Upper lobe of left lung (tissue), 6 donors: ENCODE measurements at regions not wholly inside any gene's neighbourhood (a gene's known extent, or its start where the extent isn't known, plus 50 kb on each side); places are given as distances from the start of the nearest gene placed in this dataset.

ENCODE experiments used
- ATAC-seq, 2 donors: fragments of 200-7000 bp; cut with Tn5 transposase; one replicate each; pipeline ENCODE4 v1.9.1; 2022; ENCODE audit warnings: mild to moderate bottlenecking in 2 of 2, moderate library complexity in 2 of 2; ENCODE audit not compliant: low FRiP score in 2 of 2
- DNase-seq, 2 donors: peaks; one replicate each; pipeline ENCODE4 v3.0.0-alpha.2; 2019 to 2020
- H3K27ac ChIP-seq, 4 donors: fragments of 200-600 bp; sonication (generic); one replicate each; pipeline ENCODE4 v1.5.1; 2016 to 2019
- H3K27me3 ChIP-seq, 4 donors: fragments of 200-600 bp; sonication (generic); one replicate each; pipeline ENCODE4 v1.5.1; 2017 to 2019
- H3K36me3 ChIP-seq, 4 donors: fragments of 200-600 bp; sonication (generic); one replicate each; pipeline ENCODE4 v1.5.1; 2016 to 2019
- H3K4me1 ChIP-seq, 4 donors: fragments of 200-600 bp; sonication (generic); one replicate each; pipeline ENCODE4 v1.5.1; 2018 to 2019
- H3K4me3 ChIP-seq, 4 donors: fragments of 200-600 bp; sonication (generic); one replicate each; pipeline ENCODE4 v1.5.1; 2017 to 2019; ENCODE audit warnings: mild to moderate bottlenecking in 2 of 4, moderate library complexity in 1 of 4
- H3K9me3 ChIP-seq, 4 donors: fragments of 200-600 bp; sonication (generic); one replicate each; pipeline ENCODE4 v1.5.1; 2018 to 2019
- CTCF ChIP-seq, 6 experiments: fragments of 450-650 bp in 4 of 6; fragments of 200-600 bp in 2 of 6; sonication (generic) in 2 of 6; IDR thresholded peaks; one replicate each; pipeline ENCODE4 v1.5.1; 2016 to 2019; ENCODE audit warnings: antibody characterized with exemption in 6 of 6
- EP300 ChIP-seq, 4 donors: sonication (generic); formaldehyde crosslinking; IDR thresholded peaks; one replicate each; pipeline ENCODE4 v1.5.1; 2017; ENCODE audit warnings: antibody characterized with exemption in 4 of 4, control low read depth in 2 of 4
- POLR2A ChIP-seq, 4 donors: fragments of 450-650 bp; IDR thresholded peaks; one replicate each; pipeline ENCODE4 v1.5.1; 2016 to 2017; ENCODE audit warnings: antibody characterized with exemption in 4 of 4, mild to moderate bottlenecking in 2 of 4
- POLR2AphosphoS5 ChIP-seq, 2 donors: sonication (generic); formaldehyde crosslinking; IDR thresholded peaks; one replicate each; pipeline ENCODE4 v1.5.1; 2017; ENCODE audit warnings: antibody characterized with exemption in 2 of 2
- WGBS, 2 donors: methylation state at CpG; one replicate each; pipeline ENCODE4 v1.1.5; 2017 to 2018; 5-methylcytosine and 5-hydroxymethylcytosine counted together
- donor health status: DM: no; HTN: no; CAD: no; lungs with moderate emphysema.
- donor health status: DM: no; HTN: yes; CAD: no; lungs with severe emphysema.

GRCh38 chr2:10240911-10241610 lies 61.6 kb upstream of the HPCAL1 start:
- no peak overlapping the region for H3K27ac ChIP-seq
- DNase-seq (no peak), ATAC-seq (no peak)
- no peak overlapping the region for H3K4me3 ChIP-seq
- 88 to 89% methylated on average over 8 to 21 of the region's 21 CpGs for WGBS, 2 donors
- no peaks in the 10 kb centered on the region for H3K4me1 ChIP-seq
- no peaks in the 10 kb centered on the region for H3K36me3 ChIP-seq
- H3K9me3 ChIP-seq = no peaks in the 10 kb centered on the region
- TF ChIP-seq POLR2A (IDR thresholded peaks at IDR 0.05) = no peak
- no peaks in the 10 kb centered on the region for H3K27me3 ChIP-seq

- H3K4me3 ChIP-seq = no peak overlapping the region
- TF ChIP-seq POLR2A (IDR thresholded peaks at IDR 0.05) (no peak), CTCF (IDR thresholded peaks at IDR 0.05) (no peak), EP300 (IDR thresholded peaks at IDR 0.05) (no peak), POLR2AphosphoS5 (IDR thresholded peaks at IDR 0.05) (peak in 1 of 2 donors; percentile 10)
- no peaks in the 10 kb centered on the region for H3K4me1 ChIP-seq
- H3K9me3 ChIP-seq = no peaks in the 10 kb centered on the region
- WGBS, 2 donors = 74 to 83% methylated on average over 20 of the region's 20 CpGs
- no peak overlapping the region for H3K27ac ChIP-seq
- ATAC-seq = no peak
- no peaks in the 10 kb centered on the region for H3K36me3 ChIP-seq
- no peaks in the 10 kb centered on the region for H3K27me3 ChIP-seq
- peak; percentile 42 to 67 for DNase-seq
Measured at GRCh38 chr2:10241641-10242430, 60.9 kb upstream of the HPCAL1 start.

GRCh38 chr2:10242451-10242850 lies 60.3 kb upstream of the HPCAL1 start:
- DNase-seq (no peak), ATAC-seq (no peak)
- no peak overlapping the region for H3K4me3 ChIP-seq
- WGBS, 2 donors = 92 to 93% methylated on average over 15 of the region's 15 CpGs
- H3K36me3 ChIP-seq = no peaks in the 10 kb centered on the region
- no peaks in the 10 kb centered on the region for H3K9me3 ChIP-seq
- H3K27me3 ChIP-seq = no peaks in the 10 kb centered on the region
- no peaks in the 10 kb centered on the region for H3K4me1 ChIP-seq
- no peak overlapping the region for H3K27ac ChIP-seq
- no peak for TF ChIP-seq POLR2A (IDR thresholded peaks at IDR 0.05)
- TF ChIP-seq CTCF (IDR thresholded peaks at IDR 0.05) = no peak
- TF ChIP-seq POLR2AphosphoS5 (IDR thresholded peaks at IDR 0.05) = no peak
- TF ChIP-seq EP300 (IDR thresholded peaks at IDR 0.05) = no peak

GRCh38 chr2:10242998-10243925 lies 59.4 kb upstream of the HPCAL1 start:
- H3K4me3 ChIP-seq = no peak overlapping the region
- DNase-seq (no peak), ATAC-seq (no peak)
- no peak overlapping the region for H3K27ac ChIP-seq
- H3K27me3 ChIP-seq = no peaks in the 10 kb centered on the region
- no peaks in the 10 kb centered on the region for H3K9me3 ChIP-seq
- no peak for TF ChIP-seq CTCF (IDR thresholded peaks at IDR 0.05)
- TF ChIP-seq EP300 (IDR thresholded peaks at IDR 0.05) = no peak
- TF ChIP-seq POLR2A (IDR thresholded peaks at IDR 0.05) = no peak
- TF ChIP-seq POLR2AphosphoS5 (IDR thresholded peaks at IDR 0.05) = no peak
- H3K4me1 ChIP-seq = no peaks in the 10 kb centered on the region
- 90 to 92% methylated on average over 26 of the region's 28 CpGs for WGBS, 2 donors
- no peaks in the 10 kb centered on the region for H3K36me3 ChIP-seq

- Histone ChIP-seq H3K36me3 (no peaks in the 10 kb centered on the region), H3K9me3 (no peaks in the 10 kb centered on the region), H3K27me3 (no peaks in the 10 kb centered on the region), H3K4me3 (no peak overlapping the region), H3K4me1 (no peaks in the 10 kb centered on the region), H3K27ac (no peak overlapping the region)
- ATAC-seq = no peak
- WGBS, 2 donors = 91 to 96% methylated on average over 10 of the region's 10 CpGs
- TF ChIP-seq EP300 (IDR thresholded peaks at IDR 0.05) (no peak), CTCF (IDR thresholded peaks at IDR 0.05) (no peak), POLR2A (IDR thresholded peaks at IDR 0.05) (no peak), POLR2AphosphoS5 (IDR thresholded peaks at IDR 0.05) (no peak)
- DNase-seq = no peak
Measured at GRCh38 chr2:10243926-10244270, 58.8 kb upstream of the HPCAL1 start.
